ENCODE measurements at regions not wholly inside any gene's neighbourhood (a gene's known extent, or its start where the extent isn't known, plus 50 kb on each side); places are given as distances from the start of the nearest gene placed in this dataset.

DNA sequence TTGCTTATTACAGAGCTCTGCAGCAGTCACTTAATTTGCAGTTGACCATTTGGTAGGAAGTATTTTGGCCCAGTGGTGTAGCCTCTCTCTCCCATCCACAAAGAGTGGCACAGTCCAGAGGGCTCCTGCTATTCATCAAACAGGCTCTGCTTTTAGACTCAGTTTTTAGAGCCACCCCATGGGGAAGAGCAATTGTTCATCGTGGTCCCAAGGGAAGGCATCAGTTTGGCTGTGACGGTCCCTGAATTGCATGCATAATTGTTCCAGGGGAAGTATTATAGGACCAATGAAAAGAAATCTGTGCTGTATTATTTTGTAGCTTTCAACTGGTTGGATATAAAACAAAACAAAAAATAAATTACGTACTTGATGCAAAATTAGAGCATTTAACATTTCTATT lies 799.0 kb downstream of the DACH1 start:
- DNase-seq: no peak

DNA sequence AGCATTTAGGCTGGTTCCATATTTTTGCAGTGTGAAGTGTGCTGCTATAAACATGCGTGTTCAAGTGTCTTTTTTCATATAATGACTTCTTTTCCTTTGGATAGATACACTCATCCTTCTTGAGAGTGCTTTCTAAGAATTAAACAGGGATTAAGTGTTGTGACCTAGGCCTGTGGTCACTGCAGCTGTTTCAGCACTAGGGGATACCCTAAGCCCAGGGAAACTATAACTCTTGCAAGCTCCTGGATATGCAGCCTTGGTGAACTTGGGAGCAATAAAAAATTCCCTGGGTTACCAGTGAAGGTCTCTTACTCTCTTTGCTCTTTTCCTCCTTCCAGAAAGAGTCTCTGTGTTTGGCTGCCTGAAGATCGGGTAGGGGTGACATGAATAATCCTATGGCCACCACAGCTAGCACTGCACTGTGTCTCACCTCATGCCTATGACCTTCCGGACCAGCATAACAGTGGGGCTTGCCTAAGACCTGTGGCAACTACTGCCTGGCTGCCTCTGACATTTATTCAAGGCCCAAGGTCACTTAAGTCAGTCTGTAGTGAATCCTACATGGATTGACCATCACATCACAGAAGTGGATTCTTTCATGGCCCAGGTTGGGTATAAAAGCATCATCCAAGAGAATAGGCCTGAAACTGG lies 799.7 kb downstream of the DACH1 start:
- DNase-seq: no peak

DNA sequence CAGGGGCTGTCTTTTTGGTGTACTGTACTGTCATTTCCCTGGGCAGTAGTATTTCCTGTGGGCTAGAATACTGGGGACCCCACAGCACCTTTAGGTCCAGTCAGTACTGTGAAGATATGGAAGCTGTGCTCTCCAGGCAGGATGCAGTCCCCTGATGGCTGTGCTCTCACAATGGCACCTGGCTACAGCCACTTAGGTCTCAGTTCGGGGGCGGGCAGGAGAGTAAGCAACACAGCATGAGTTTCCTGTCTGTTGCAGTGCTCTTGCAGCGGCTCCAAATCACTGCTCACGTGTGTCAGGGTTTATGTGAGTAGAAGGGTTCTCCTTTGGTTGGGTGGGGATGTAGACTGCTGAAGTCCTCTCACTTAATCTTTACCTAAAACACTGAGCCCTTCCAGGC lies 810.4 kb downstream of the DACH1 start:
- DNase-seq: no peak

DNA sequence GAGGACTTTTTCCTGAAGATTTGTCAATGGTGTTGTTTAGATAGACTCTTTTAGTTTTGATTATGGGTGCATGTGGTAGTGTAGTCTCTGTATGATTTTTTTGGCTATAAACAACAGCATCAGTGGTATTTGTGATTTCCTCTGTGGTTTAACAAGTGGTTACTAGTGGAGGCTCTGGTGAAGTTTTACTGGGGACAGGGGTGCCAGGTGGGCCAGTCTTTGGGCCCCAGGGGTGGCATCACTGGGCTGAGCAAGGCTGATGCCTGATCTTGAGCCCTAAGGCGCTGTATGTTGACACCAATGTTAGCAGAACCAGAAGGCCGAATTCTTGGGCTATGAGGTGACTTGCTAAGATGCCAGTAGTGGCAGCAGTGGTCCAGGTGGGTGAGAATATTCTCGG lies 811.4 kb downstream of the DACH1 start:
- no peak for DNase-seq

DNA sequence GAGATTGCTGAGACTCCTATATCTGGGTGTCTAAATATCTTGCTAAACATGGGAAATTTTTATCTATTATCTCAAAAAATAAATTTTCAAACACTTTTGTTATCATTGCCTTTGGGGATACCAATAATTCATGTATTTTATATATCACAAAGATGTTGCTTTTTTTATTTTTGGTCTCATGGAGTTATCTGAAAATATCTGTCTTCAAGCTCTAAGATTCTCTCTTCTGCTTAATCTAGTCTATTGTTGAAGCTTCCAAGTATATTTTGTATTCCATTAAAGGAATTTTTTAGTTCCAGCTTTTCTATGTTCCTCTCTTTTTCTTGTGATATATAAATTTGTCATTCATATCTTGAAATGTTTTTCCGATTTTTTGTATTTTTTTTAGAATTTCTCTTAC lies 812.0 kb downstream of the DACH1 start:
- DNase-seq: no peak

DNA sequence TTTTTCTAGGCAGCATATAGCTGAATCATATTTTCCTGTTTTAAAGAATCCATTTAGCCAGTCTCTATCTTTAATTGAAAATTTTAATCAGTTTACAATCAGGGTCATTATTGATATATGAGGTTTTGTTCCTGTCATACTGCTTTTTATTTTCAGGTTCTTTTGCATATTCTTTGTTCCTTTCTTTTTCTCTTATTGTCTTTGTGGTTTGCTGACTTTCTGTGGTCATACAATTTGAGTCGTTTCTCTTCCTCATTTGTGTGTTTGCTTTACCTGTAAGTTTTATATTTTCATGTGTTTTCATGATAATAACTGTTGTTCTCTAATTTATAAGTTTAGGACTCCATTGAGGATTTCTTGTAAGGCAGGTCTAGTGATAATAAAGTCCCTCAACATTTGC lies 812.6 kb downstream of the DACH1 start:
- no peak for DNase-seq

DNA sequence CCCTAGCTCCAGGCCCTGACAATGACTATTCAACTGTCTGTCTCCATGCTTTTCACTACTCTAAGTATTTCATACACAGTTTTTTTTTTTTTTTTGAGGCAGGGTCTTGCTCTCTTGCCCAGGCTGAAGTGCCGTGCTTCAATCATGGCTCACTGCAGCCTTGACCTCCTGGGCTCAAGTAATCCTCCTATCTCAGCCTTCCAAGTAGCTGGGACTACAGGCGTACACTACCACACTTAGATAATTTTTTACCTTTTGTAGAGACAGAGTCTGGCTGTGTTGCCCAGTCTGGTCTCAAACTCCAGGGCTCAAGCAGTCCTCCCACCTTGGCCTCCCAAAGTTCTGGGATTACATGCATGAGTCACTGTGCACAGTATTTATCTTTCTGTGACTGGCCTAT lies 815.4 kb downstream of the DACH1 start:
- no peak for DNase-seq

DNA sequence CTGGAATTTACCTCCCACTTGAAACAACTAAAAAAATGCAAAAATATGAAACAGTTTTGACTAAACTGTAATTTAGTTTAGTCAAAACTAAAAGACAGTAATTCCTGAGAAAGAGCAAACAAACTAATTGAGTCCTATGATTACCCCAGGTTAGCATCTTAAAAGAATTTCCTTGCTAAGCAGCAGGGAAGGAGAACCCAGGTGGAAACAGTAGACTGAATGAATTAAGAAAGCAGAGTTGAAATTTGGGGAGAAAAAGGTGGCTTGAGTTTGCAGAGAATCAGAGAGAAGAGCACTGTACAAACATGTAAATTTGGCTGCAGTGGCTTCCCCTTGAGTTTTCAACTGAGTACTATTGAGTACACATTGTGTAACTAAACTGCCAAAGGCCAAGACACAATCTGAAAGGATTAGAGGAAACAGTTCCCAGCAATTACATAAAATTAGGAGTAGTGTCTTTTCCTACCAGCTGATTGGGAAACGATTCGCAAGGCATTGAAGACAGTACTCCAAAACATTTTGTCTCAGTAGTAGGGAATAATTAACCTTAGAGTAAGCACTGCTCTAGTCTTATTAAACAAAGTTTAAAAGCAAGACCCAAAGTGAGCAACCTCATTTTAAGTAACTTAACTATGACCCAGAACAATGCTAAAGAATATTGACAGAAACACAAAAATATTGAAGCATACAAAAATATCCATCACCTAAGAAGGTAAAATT lies 820.5 kb downstream of the DACH1 start:
- no peak for DNase-seq

DNA sequence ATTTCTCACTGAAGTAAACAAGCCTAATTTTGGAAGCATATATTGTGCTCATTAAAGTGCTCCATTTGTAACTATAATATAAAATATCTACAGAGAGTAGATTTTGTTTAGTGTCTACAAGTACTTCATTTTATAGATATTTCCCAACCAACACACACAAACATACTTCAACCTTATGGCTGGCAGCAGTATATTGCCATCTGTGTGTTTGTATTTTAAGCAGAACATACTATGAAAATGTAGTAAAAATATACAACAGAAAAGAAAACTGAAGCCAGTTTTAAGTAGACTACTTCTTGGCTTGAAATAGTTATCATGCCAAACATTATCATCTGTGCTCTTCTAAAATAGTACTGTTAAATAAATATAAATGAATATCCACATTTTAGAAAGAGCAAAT lies 821.9 kb downstream of the DACH1 start:
- no peak for DNase-seq

DNA sequence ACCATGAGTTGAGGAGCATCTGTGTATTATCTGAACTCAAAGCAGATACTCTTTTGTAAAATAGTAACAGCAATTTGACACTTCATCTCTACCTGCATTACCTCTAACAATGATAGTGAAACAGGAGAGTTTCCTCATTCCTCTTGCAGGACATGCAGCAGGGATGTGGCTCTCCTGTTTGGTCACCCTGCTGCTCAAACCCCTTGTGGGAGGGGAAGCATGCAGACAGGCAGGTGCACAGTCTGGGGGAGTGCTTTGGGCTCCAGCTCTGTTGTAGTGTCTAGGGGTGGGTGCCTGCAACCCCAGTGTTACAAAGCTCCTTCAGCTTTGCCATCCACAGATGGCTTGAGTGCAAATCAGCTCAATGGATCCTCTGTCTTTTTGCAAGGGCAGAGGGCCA lies 827.6 kb downstream of the DACH1 start:
- DNase-seq: no peak

DNA sequence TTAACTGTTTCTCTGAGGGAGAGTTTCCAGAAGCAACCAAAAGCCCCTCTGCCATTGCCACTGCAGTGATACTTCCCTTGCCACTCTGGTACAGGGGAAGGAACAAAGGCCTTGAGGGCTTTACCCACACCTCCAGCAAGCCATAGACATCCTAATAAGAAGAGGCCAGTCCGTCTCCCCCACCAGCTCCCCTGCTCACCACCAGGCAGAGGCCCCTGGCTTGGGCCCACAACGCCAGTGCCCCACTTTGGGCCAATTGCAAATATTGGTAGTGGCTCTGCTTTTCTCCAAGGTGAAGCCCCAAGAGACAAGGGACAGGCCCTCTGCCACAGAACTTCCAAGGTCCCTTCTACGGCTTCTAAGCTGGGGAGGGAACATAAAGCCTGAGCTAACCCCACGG lies 833.0 kb downstream of the DACH1 start:
- DNase-seq: no peak

DNA sequence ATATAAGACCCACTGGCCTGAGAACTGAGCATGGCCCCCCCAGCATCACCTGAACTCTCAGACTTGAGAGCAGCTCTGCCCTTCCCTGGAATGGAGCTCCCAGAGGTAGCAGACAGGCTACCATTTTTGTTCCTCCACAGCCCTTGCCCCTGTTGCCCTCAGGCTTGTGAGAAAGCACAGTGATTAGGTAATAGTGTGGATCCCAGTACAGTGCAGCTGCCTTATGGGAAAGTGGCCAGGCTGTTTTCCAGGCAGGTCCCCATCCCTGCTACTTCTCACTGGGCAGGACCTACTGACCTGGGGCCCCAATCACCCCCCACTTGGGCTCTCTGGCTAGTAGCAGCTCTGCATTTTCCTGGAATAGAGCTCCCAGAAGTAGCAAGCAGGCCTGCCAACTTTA lies 834.0 kb downstream of the DACH1 start:
- no peak for DNase-seq

DNA sequence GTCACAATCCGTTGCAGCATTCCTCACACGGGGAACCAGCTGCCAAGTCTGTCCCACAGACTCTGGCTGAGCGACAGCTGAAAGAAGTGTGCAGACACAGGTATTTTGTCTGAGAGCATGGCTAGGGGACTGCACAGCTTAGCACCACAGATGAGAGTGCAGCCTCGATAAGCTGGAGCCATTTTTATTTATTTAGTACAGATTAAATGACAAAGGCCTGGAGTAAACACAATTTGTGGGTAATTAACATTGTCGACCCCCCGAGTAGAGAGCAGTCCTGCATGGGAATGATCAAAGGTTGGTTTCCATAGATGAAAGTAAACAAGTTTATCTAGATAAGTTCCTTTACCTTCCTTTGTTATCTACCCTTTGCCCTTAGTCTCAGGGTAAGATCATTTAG lies 836.2 kb downstream of the DACH1 start:
- no peak for DNase-seq

DNA sequence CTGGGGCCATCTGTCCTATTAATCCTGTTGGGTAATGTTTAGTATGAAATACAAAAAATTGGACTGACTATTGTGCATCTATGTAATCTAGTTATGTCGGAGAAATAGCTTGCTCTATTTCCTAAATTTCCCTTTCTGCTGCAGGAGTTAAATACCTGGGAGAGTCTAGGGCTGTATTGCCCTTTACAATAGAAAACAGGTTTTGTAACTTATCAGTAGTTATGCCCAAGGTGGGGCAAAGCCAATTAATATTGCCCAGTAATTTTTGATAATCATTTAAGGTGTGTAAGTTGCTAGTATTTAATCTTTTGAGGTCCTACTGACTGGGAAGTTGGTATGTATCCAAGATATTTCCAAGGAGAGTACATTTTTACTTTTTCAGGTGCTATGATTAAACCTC lies 838.1 kb downstream of the DACH1 start:
- DNase-seq: no peak

DNA sequence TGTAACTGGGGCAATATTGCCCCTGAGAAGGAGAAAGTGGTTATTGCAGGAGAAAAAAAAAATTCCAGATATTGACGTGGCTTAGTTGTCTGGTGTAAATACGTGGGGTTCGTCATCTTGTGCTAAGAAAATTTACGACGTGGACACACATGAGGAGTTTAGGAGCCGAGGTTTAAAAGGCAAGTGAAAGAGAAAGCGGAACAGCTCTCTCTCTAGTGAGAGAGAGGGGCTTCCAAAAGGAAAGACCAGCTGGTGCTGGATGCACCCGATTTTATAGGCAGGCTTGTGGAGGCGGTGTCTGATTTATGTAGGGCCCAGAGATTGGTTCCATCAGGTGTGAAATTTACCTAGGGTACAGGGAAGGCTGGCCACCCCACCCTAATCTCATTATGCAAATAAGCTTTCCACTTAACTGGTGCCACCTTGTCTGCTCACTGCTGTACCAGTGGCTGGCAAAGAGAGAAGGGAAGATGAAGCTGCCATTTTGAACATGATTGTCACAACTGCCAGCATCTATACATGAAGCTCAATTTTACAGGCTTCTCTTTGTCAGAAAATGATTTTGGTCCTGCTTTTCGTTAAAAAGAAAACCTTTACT lies 845.1 kb downstream of the DACH1 start:
- no peak for DNase-seq

DNA sequence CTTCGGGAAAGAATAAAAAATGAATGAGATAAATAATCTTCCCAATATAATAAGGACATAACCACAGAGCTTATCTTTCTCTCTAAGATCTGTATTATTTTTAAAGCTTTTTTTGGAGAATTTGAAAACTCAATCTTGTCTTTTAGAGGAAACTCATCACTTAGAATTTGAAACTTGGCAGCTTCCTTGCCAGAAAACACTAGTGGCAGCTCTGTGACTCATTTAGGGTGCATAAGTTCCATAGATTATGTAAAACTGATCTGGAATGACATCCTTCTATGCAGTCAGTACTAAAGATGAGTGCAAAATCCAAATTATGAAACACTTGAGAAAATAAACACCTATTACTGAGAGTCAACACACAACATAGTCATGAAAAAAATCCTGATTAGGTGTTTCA lies 848.0 kb downstream of the DACH1 start:
- no peak for DNase-seq

DNA sequence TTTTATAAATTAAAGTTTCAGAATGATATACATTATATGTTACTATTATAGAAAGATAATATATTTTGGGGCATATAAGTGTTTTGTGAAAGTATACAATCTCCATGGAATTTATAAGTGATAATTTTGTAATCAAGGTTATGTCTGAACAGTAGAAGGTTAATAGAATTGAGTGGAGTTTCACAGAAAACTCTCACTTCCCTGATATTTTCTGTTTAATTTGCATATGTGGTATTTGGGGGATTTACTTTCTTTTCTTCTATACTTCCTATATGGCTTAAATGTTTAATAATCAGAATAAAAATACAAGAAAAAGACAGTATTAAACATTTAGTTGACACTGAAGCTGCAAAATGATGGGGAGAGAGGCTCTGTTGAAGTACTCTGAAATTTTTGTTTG lies 848.5 kb downstream of the DACH1 start:
- no peak for DNase-seq

DNA sequence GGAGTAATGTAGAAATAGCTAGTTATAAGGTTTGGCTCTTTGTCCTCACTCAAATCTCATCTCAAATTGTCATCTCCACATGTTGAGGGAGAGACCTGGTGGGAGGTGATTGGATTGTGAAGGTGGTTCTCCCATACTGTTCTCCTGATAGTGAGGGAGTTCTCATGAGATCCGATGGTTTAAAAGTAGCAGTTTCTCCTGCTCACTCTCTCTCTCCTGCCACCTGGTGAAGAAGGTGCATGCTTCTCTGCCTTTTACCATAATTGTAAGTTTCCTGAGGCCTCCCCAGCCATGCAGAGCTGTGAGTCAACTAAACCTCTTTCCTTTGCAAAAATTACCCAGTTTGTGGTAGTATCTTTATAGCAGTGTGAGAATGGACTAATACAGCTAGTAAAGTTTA lies 849.4 kb downstream of the DACH1 start:
- no peak for DNase-seq

DNA sequence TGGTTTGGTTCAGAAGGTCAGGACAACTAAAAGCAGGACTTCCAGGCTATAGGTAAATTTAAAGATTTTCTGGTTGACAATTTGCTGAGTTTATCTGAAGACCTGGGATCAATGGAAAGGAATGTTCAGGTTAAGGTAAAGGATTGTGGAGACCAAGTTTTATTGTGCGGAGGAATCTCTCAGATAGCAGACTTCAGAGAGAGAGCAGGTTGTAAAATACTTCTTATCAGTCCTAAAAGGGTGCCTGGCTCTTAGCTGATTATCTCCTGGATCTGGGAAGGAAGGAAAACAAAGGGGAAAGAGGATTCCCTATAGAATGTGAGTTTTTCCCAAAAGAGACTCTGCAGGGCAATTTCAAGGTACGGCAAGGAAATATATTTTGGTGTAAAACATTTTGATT lies 851.5 kb downstream of the DACH1 start:
- no peak for DNase-seq

DNA sequence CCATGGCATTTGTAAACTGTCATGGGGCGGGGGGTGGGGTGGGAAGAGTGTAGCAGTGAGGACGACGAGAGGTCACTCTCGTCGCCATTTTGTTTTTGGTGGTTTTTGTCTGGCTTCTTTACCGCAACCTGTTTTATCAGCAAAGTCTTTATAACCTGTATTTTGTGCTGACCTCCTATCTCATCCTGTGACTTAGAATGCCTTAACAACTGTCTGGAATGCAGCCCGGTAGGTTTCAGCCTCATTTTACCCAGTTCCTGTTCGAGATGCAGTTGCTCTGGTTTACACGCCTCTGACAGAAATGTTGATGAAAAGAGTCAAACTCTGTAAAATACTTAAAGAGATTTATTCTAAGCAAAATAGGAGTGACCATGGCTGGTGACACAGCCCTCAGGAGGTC lies 852.0 kb downstream of the DACH1 start:
- no peak for DNase-seq

DNA sequence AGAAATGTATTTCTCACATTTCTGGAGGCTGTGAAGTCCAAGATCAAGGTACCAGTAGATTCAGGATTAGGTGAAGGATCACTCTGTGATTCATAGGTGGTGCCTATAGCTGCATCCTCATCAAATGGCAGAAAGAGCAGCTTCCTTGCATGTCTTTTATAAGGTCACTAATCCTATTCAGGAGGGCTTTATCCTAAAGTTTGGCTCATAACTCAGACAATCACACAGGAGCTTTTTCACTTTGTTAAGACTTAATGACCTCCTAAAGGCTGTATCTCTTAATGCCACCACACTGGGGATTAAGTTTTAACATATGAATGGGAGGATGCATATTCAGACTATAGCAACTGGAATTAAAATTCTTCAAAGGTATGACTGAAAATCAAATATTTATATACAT lies 861.1 kb downstream of the DACH1 start:
- no peak for DNase-seq

DNA sequence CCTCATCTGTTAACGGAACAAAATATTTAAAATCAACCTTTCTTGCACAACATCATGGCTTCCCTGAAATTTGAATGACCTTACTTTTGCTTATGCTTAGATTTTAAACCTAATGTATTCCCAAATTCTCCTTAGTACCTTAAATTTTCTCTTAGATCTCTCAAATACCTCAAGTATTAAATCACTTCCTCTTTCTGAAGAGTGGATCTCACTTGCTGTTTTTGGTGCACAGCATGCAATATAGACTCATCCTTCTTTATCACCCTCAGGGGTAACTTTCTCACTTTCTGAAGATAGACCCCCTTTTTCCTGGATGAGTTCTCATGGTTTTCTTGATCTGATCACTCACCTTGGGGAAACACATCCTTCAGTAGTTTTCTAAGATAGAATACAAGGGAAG lies 871.7 kb downstream of the DACH1 start:
- DNase-seq: no peak

DNA sequence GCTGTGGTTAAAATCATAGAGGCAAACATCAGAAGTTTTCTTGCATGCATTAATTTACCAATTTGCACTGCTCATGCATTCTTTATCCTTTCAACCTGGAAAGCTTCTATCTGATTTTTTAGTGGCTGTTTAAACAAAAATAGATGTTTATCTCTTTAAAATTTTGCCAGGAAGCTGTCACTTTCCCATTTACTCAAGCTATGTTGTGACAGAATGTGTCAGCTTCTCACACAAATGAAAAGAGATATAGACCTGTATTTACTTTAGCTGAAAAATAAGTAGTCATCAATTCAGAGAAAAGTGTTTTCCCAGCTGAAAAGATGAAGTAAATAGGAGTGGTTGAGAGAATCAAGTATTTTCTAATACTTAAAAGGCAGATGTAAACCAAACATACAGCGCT lies 872.8 kb downstream of the DACH1 start:
- no peak for DNase-seq

DNA sequence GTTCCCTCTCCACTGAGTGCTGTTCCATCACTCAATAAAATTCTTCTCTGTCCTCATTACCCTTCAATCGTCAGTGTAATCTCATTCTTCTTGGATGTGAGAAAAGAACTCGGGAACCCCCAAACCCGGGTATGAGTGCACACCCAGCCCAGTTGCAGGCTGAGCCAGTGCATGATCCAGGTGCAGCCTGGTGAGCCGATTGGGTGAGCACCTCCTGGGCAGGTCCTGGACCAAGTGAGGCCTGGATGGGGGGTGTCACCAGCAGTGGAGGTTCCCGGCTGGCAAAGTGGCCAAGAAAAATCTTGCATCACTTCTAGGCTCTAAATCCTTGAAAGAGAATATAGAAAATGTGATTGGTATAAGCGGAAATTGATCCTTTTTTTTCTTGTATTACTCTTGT lies 878.8 kb upstream of the KLHL1 start:
- DNase-seq: no peak

DNA sequence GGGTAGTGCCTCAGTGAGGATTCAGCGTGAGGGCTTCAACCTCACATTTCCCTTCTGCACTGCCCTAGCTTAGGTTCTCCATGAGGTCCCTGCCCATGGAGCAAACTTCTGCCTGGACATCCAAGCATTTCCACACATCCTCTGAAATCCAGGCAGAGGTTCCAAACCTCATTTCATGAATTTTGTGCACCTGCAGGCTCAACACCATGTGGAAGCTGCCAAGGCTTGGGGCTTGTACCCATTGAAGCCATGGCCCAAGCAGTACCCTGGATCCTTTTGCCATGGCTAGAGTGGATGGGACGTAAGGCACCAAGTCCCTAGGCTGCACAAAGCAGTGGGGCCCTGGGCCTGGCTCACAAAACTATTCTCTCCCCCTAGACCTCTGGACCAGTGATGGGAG lies 877.1 kb upstream of the KLHL1 start:
- DNase-seq: no peak
